H4 (cell line): ENCODE measurements at regions not wholly inside any gene's neighbourhood (a gene's known extent, or its start where the extent isn't known, plus 50 kb on each side); places are given as distances from the start of the nearest gene placed in this dataset.
A peak's percentile ranks its signal among the peaks of the same experiment; 100 is the strongest.
"Not testable (repeated sequence)": the region's sequence is repeated elsewhere in the genome, so short reads cannot be mapped to it uniquely, and the experiment has no call there.

Source experiments
- DNase-seq: peaks from one replicate; pipeline ENCODE4 v3.0.0-alpha.2; 2015; ENCODE audit warnings: low spot score

DNA sequence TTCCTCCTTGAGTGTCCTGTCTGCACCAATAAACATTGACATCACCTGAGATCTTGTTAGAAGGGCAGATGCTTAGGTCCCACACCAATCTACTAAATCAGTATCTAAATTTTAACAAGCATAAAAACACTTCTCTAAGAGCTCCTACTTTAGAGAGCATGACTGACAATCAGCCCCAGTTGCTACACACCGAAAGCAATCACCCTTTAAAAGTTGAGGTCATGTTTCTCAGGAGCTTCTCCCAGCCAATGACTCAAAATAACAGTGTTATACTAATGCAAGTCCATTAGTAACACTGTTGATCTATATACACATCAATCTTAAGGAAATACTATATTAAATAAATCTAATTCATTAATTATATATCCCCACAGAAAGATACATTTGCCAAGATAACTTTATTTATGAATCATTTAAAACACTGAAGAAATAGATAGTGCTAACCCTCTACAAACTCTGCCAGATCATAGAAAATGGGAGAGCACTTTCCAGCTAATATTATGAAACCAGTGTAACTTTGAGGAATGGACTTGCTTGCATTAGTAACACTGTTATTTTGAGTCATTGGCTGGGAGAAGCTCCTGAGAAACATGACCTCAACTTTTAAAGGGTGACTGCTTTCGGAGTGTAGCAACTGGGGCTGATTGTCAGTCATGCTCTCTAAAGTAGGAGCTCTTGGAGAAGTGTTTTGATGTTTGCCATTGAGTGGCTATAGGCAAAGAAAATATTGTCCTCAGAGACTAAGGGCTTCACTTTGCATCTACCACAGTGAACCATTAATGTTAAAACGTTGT is 109.8 kb upstream of the HDX start:
- DNase-seq, result no peak

GRCh38 chrX:84634201-84634782 is 132.0 kb upstream of the HDX start:
- no peak for DNase-seq

- DNase-seq, result no peak
Measured at GRCh38 chrX:84666086-84666485, 163.8 kb upstream of the HDX start.

- DNase-seq, result no peak
Measured at GRCh38 chrX:84690228-84690627, 188.0 kb upstream of the HDX start.

DNA sequence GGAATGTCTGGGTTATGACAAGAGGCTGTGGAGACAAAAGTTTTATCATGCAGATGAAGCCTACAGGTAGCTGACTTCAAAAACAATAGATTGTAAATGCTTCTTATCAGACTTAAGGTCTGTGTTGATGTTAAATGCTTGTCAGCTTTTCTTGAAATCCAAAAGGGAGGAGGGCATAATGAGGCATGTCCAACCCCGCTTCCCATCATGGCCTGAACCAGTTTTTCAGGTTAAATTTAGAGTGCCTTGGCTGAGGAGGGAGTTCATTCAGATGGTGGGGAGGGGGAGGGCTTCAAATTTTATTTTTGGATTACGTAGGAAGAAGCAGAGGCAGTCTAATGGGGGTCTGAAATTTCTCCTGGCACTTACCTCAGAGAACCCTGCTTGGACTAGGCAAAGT is 207.7 kb upstream of the HDX start:
- no peak for DNase-seq

DNA sequence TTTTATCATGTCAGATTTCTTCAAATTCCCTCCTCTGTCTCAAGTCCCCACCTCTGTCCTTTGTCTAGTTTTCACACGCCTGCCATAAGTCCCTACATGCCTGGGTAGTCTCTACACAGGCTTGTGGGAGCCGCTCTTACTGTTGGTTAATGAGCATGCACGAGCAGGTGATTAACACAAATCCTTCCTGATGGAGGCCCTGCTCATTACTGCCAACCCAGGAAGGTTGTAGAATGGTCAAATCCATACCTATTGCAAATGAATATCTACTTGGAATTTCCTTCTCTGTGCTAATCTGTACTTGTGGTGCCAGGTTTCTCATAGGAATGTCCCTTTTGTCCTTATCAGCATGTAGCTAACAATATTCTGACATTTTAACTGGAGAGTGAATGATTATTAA is 208.4 kb upstream of the HDX start:
- DNase-seq, result no peak

GRCh38 chrX:84712621-84713020 is 210.4 kb upstream of the HDX start:
- no peak for DNase-seq

DNA sequence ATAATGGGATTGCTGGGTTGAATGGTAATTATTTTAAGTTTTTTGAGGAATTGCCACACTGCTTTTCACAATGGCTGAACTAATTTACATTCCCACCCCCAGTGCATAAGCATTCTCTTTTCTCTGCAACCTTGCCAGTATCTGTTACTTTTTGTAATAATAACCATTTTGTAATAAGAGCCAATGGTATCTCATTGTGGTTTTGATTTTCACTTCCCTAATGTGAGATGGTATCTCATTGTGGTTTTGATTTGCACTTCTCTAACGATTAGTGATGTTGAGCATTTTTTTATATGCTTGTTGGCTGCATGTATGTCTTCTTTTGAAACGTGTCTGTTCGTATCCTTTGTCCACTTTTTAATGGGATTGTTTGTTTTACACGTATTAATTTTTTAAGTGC is 213.1 kb upstream of the HDX start:
- DNase-seq, result no peak

DNA sequence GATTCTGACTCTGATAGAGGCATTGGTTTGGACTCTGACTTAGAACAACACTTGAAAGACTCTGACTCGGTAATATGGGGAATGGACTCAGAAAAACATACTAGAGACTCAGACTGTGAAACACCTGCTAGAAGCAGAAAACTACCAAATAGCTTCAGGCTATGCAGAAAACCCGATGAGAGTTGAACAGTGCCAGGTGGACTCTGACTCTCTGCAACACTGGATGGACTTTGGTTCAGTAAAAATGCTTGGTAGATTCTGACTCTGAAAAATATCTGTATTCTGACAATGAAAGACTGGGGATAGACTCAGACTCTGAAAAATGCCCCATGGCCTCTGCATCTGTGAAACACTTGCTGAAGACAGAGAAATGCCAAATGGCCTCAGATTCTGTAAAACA is 215.1 kb upstream of the HDX start:
- DNase-seq, result no peak

DNA sequence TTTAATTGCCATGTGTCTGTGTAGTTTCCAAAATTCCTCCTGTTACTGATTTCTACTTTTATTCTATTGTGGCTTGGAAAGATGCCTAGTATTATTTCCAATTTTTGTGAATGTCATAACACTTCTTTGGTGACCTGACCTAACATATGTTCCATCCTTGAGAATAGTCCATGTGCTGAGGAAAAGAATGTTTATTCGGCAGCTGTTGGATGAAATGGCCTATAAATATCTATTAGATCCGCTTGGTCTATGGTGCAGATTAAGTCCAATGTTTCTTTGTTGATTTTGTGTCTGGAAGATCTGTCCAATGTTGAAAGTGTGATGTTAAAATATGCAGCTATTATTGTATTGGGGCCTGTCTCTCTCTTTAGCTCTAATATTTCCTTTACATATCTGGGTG is 219.2 kb upstream of the HDX start:
- no peak for DNase-seq

GRCh38 chrX:84724576-84724975 is 222.3 kb upstream of the HDX start:
- peak; percentile 41 for DNase-seq

GRCh38 chrX:84729408-84729807 is 227.2 kb upstream of the HDX start:
- no peak for DNase-seq

DNA sequence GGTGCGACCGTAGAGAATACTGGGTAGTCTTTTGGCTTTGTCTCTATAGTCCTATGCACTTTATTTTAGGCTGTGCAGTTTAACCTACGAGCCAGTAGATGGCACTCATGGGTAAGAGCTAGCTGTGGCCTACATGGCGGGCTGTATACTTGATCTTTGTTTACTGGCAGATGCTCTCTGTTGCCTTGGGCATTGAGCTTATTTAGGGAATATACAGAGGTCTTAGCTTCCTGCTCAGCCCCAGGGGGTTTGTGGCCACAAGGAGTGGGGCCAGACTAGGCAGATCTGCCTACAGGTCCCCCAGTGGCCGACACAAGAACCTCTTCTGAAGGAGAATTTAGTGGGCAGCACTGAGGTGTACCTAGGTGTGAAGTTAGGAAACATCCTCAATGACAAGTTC is 227.6 kb upstream of the HDX start:
- DNase-seq, result peak; percentile 11

DNA sequence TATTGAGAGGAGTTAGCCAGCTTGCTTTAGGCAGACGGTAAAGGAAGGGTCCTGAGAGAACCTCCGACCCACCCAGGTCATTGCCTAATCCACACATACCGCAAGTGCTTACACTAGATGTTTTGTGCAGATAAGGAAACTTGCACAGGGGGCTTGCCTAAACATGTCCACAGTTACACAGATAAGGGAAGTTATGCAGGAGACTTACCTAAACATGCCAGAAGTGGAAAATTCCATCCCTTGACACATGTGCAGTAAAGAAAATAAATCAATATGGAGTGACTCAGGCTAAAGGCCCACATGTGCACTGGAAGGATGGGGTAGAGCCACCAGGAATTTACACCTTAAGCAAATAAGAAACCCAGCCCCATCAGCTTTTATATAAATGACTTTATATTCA is 232.8 kb upstream of the HDX start:
- DNase-seq, result no peak

DNA sequence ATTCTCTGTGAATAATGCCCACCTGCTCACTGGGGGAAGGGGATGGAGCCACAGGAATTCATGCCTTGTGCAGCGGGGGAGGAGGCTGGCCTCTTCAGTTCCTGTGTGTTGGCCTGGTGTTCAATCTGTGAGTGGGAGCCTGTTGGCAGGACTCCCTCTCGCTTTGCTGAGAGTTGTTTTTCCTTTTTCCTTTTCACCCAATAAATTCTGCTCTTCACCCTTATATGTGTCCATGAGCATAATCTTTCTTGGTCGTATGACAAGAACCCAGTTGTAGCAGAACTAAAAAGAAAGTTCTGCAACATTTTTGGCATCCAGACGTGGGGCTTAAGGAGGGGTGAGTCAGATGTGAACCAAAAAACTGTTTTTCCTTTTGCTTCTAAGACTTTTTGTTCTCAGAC is 235.2 kb upstream of the HDX start:
- no peak for DNase-seq

DNA sequence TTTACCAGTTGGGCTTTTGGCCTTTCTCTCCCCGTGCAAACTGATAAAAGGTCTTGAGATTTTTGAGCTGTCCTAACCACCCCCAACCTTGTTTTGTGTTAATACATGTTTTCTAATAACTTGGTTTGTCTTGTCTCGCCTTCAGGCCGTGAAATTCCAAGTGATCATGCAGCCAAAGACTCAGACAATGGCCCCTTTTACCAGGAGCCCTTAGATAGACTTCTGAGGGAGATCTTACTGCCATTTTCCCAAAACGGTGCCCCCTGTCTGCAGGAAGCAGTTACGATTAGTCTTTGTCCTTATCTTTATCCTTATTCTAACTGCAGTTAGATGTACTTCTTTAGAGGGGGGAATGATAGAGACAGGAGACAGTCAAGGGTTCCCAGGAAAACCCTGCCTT is 245.3 kb upstream of the HDX start:
- DNase-seq, result no peak

- no peak for DNase-seq
Measured at GRCh38 chrX:84748965-84749656, 246.9 kb upstream of the HDX start.

DNA sequence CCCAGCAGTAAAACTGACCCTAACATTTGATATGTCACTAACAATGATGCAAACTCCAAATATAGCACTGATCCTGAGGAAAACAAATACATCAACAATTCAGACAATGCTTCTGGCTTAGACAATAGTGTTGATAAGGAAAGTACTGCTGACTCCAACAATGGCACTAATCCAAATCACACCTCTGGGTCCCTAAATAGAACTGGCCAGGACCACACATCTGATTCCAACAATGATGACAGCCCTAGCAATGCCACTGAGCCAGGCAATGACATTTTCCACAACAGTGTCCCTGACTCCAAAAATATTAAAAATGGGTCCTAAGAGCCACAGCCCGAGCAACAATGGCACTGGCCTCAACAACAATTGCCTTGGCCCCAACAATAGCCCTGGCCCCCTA is 243.1 kb upstream of the APOOL start:
- no peak for DNase-seq

GRCh38 chrX:84796321-84796720 is 207.4 kb upstream of the APOOL start:
- no peak for DNase-seq

- DNase-seq, result no peak
Measured at GRCh38 chrX:84830836-84831235, 172.8 kb upstream of the APOOL start.

GRCh38 chrX:84846541-84846940 is 157.1 kb upstream of the APOOL start:
- not testable (repeated sequence) for DNase-seq

DNA sequence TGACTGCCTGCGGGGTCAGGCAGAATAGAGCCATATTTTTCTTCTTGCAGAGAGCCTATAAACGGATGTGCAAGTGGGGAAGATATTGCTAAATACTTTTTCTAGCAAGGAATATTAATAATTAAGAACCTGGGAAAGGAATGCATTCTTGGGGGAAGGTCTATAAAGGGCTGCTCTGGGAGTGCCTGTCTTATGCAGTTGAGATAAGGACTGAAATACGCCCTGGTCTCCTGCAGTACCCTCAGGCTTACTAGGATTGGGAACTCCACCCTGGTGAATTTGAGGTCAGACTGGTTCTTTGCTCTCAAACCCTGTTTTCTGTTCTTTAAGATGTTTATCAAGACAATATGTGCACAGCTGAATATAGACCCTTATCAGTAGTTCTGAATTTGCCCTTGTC is 152.5 kb upstream of the APOOL start:
- DNase-seq, result not testable (repeated sequence)

- not testable (repeated sequence) for DNase-seq
Measured at GRCh38 chrX:84856791-84857190, 146.9 kb upstream of the APOOL start.
